Gastrocnemius medialis (tissue), 4 donors: ENCODE measurements at regions not wholly inside any gene's neighbourhood (a gene's known extent, or its start where the extent isn't known, plus 50 kb on each side); places are given as distances from the start of the nearest gene placed in this dataset.

Source experiments
- ATAC-seq, 2 donors: fragments of 150-250 bp; one replicate each; pipeline ENCODE4 v1.9.1; 2016
- DNase-seq, 2 donors: peaks; one replicate each; pipeline ENCODE4 v3.0.0-alpha.2; 2019
- H3K27ac ChIP-seq, 4 donors: fragments of 200-600 bp; sonication (generic); 1 replicate in 1 of 4; 2 replicates in 3 of 4; pipeline ENCODE4 v1.5.1; 2016 to 2018; ENCODE audit warnings: mild to moderate bottlenecking in 2 of 4, moderate library complexity in 1 of 4
- H3K27me3 ChIP-seq, 3 donors: fragments of 200-600 bp; sonication (generic) in 2 of 3; 1 replicate in 1 of 3; 2 replicates in 2 of 3; pipeline versions ENCODE4 v1.5.1 to v1.6.0; 2016 to 2019; ENCODE audit warnings: mild to moderate bottlenecking in 1 of 3, moderate library complexity in 1 of 3
- H3K36me3 ChIP-seq, 2 donors: fragments of 200-600 bp; sonication (generic) in 1 of 2; one replicate each; pipeline ENCODE4 v1.5.1; 2017 to 2018
- H3K4me1 ChIP-seq, 2 donors: fragments of 200-600 bp; sonication (generic) in 1 of 2; one replicate each; pipeline ENCODE4 v1.5.1; 2016 to 2017; ENCODE audit warnings: mild to moderate bottlenecking in 2 of 2
- H3K4me3 ChIP-seq, 4 donors: fragments of 200-600 bp; sonication (generic) in 3 of 4; 1 replicate in 1 of 4; 2 replicates in 3 of 4; pipeline ENCODE4 v1.5.1; 2016 to 2019; ENCODE audit warnings: mild to moderate bottlenecking in 2 of 4
- H3K9me3 ChIP-seq, 3 donors: fragments of 200-600 bp; sonication (generic) in 2 of 3; 1 replicate in 1 of 3; 2 replicates in 2 of 3; pipeline ENCODE4 v1.5.1; 2016 to 2019
- CTCF ChIP-seq, 5 experiments: fragments of 450-650 bp in 3 of 5; fragments of 200-600 bp in 2 of 5; sonication (generic) in 2 of 5; IDR thresholded peaks in 4 of 5; conservative IDR thresholded peaks in 1 of 5; 1 replicate in 4 of 5; 2 replicates in 1 of 5; pipeline ENCODE4 v1.5.1; 2016 to 2019; ENCODE audit warnings: antibody characterized with exemption in 5 of 5, mild to moderate bottlenecking in 3 of 5, moderate library complexity in 3 of 5
- POLR2A ChIP-seq, 2 donors: fragments of 450-650 bp; IDR thresholded peaks; one replicate each; pipeline ENCODE4 v1.6.1; 2017; ENCODE audit warnings: antibody characterized with exemption in 2 of 2, mild to moderate bottlenecking in 2 of 2, moderate library complexity in 2 of 2
- in situ Hi-C, 4 donors: fragments of 200-750 bp; cut with MboI; loops; one replicate each; pipeline versions ENCODE4 v1.15.0 to v1.8.0; 2017; ENCODE audit warnings: low sequenced_read_pairs in 4 of 4
- intact Hi-C: fragments of 100-400 bp; cut with DNase I; formaldehyde crosslinking; loops from one replicate; pipeline ENCODE4 v1.15.1; 2023; ENCODE audit warnings: low total_unique reads

GRCh38 chr9:86410281-86410680 is 56.1 kb upstream of the TUT7 start:
- H3K4me1 ChIP-seq = peaks cover 10 to 20% of the 10 kb centered on the region in 2 donors
- no peak overlapping the region for H3K4me3 ChIP-seq
- TF ChIP-seq CTCF (IDR thresholded peaks at IDR 0.05 in 4 of 5, conservative IDR thresholded peaks at IDR 0.05 in 1 of 5) (no peak), POLR2A (IDR thresholded peaks at IDR 0.05) (no peak)
- ATAC-seq (no peak), DNase-seq (no peak)
- no peaks in the 10 kb centered on the region for H3K27me3 ChIP-seq
- no peaks in the 10 kb centered on the region for H3K36me3 ChIP-seq
- intact Hi-C loops (loop anchor here (5.0 kb wide), 1 partner anchor 912 kb away; no protein-coding TSS in a partner anchor), in situ Hi-C loops (loop anchor here in 3 of 4 donors (10.0 to 25.0 kb wide), 2 partner anchors 915 to 1252 kb away; no protein-coding TSS in a partner anchor)
- no peaks in the 10 kb centered on the region for H3K9me3 ChIP-seq
- no peak overlapping the region for H3K27ac ChIP-seq

GRCh38 chr9:86408121-86408520 is 53.9 kb upstream of the TUT7 start:
- ATAC-seq (no peak), DNase-seq (no peak)
- no peaks in the 10 kb centered on the region for H3K9me3 ChIP-seq
- intact Hi-C loops (no loop called here), in situ Hi-C loops (loop anchor here in 2 of 4 donors (25.0 kb wide), 1 partner anchor 1254 kb away; no protein-coding TSS in a partner anchor)
- H3K27me3 ChIP-seq = no peaks in the 10 kb centered on the region
- H3K4me3 ChIP-seq = no peak overlapping the region
- H3K4me1 ChIP-seq = peaks cover 13 to 22% of the 10 kb centered on the region in 2 donors
- H3K27ac ChIP-seq = no peak overlapping the region
- no peak for TF ChIP-seq POLR2A (IDR thresholded peaks at IDR 0.05)
- TF ChIP-seq CTCF (IDR thresholded peaks at IDR 0.05 in 4 of 5, conservative IDR thresholded peaks at IDR 0.05 in 1 of 5) = no peak
- no peaks in the 10 kb centered on the region for H3K36me3 ChIP-seq

- in situ Hi-C loops (loop anchor here in 2 of 4 donors (25.0 kb wide), 1 partner anchor 1255 kb away; no protein-coding TSS in a partner anchor), intact Hi-C loops (no loop called here)
- TF ChIP-seq POLR2A (IDR thresholded peaks at IDR 0.05) (no peak), CTCF (IDR thresholded peaks at IDR 0.05 in 4 of 5, conservative IDR thresholded peaks at IDR 0.05 in 1 of 5) (no peak)
- Histone ChIP-seq H3K4me3 (no peak overlapping the region), H3K27me3 (no peaks in the 10 kb centered on the region), H3K36me3 (no peaks in the 10 kb centered on the region), H3K4me1 (peaks cover 13 to 22% of the 10 kb centered on the region in 2 donors), H3K27ac (peak overlapping the region in 1 of 4 donors; percentile 74), H3K9me3 (no peaks in the 10 kb centered on the region)
- ATAC-seq = peak; percentile 20 to 28
- DNase-seq = no peak
Observed at GRCh38 chr9:86407022-86407421, 52.8 kb upstream of the TUT7 start.

GRCh38 chr9:86406366-86406765 is 52.2 kb upstream of the TUT7 start:
- H3K4me3 ChIP-seq = peak overlapping the region in 1 of 4 donors; percentile 5
- peak in 1 of 2 donors; percentile 27 for DNase-seq
- H3K36me3 ChIP-seq = no peaks in the 10 kb centered on the region
- peak; percentile 87 to 91 for ATAC-seq
- in situ Hi-C loops (loop anchor here in 2 of 4 donors (25.0 kb wide), 1 partner anchor 1256 kb away; no protein-coding TSS in a partner anchor), intact Hi-C loops (no loop called here)
- peak overlapping the region in 3 of 4 donors; percentile 37 to 81 (median 74) for H3K27ac ChIP-seq
- H3K4me1 ChIP-seq = peaks cover 13 to 22% of the 10 kb centered on the region in 2 donors
- TF ChIP-seq CTCF (IDR thresholded peaks at IDR 0.05 in 4 of 5, conservative IDR thresholded peaks at IDR 0.05 in 1 of 5) = no peak
- TF ChIP-seq POLR2A (IDR thresholded peaks at IDR 0.05) = no peak
- H3K27me3 ChIP-seq = no peaks in the 10 kb centered on the region
- H3K9me3 ChIP-seq = no peaks in the 10 kb centered on the region
